Fibroblast of the aortic adventitia (primary cell): ENCODE measurements at regions not wholly inside any gene's neighbourhood (a gene's known extent, or its start where the extent isn't known, plus 50 kb on each side); places are given as distances from the start of the nearest gene placed in this dataset.

Experiments
- DNase-seq: peaks from one replicate; pipeline ENCODE4 v3.0.0-alpha.2; 2010; ENCODE audit warnings: low read depth
- H3K4me3 ChIP-seq: 2 replicates; pipeline ENCODE4 v1.5.1; 2011; ENCODE audit warnings: low read depth, mild to moderate bottlenecking, control low read depth, low read length, moderate library complexity
- TF ChIP-seq, protein P1 (sequence below): IDR thresholded peaks from 2 replicates; pipeline ENCODE4 v1.5.1; 2011; ENCODE audit warnings: mild to moderate bottlenecking, low read length, control low read depth, inconsistent platforms; ENCODE audit not compliant: insufficient read depth

DNA sequence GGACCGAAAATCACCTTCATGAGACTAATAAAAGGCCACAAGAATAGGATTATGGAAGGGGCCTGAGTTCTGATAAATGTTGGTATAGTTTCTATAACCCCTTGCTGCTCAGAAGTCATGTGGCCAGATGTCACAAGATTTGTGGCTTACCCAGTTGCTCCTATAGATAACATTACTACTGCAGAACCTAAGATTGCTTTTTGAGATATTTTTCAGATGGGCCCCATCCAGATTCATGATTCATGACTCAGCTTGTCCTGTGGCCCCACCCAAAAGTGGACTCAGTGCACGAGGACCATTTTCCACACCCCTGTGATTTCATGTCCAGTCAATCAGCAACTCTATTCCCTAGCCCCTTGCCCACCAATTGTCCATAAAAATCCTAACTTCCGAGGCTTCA lies 209.0 kb downstream of the ACTR3B start:
- TF ChIP-seq, protein P1, sequence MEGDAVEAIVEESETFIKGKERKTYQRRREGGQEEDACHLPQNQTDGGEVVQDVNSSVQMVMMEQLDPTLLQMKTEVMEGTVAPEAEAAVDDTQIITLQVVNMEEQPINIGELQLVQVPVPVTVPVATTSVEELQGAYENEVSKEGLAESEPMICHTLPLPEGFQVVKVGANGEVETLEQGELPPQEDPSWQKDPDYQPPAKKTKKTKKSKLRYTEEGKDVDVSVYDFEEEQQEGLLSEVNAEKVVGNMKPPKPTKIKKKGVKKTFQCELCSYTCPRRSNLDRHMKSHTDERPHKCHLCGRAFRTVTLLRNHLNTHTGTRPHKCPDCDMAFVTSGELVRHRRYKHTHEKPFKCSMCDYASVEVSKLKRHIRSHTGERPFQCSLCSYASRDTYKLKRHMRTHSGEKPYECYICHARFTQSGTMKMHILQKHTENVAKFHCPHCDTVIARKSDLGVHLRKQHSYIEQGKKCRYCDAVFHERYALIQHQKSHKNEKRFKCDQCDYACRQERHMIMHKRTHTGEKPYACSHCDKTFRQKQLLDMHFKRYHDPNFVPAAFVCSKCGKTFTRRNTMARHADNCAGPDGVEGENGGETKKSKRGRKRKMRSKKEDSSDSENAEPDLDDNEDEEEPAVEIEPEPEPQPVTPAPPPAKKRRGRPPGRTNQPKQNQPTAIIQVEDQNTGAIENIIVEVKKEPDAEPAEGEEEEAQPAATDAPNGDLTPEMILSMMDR: no peak
- no peak overlapping the region for H3K4me3 ChIP-seq
- no peak for DNase-seq

DNA sequence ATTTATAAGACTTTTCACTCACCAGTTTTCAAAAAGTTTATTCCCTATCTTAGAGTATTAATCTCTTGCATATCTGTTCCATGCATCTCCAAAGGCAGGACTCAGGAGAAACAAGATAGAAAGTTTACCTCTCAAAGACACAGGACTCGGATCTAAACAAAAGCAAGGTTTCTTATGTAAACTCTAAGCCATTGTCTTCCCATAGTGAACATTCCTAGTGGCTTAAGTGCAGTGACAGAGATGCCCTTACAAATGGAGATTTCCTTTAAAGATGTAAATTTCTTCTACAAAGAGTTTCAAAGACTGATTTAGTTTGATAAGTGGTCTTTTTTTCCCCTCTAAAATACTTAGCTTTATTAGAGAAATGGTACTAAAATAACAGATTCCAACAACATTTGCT lies 209.8 kb downstream of the ACTR3B start:
- TF ChIP-seq, protein P1: no peak
- no peak for DNase-seq
- H3K4me3 ChIP-seq: no peak overlapping the region

DNA sequence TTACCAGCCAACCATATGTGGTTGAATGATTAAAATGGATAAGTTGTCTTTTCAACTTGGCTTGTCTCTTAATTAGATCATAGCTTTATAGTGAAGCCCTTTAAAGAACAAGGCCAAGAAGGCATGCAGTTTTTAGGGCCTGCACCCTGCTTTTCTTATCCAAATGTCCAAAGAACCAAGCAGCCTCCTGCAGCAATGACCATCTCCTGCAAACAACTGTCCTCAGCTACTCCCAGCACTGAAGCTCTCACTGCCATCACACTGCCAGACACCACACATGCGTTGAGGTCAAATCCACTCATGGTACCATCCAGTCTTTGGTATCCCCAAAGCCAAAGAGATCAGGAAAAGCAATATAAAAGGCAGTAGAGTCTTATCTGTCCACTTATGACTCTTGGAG lies 210.3 kb downstream of the ACTR3B start:
- no peak for DNase-seq
- TF ChIP-seq, protein P1: no peak
- no peak overlapping the region for H3K4me3 ChIP-seq

DNA sequence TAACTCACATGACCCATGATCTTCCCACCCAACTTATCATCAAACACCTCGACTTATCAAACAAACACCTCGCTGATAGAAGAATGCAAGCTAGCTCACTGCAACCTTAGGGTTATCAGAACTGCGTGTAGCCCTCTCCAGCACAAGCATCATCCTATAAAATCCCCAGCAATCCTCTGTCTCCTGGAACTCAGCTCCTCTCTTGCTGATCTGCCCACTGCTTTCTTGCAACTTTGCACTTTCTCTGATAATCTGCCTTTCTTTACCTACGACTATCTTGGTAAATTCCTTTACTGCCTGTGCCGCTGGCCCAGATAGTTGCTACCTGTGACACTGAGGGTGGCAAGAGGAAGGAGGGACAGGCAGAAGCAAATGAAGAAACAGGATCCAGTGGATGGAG lies 210.9 kb downstream of the ACTR3B start:
- TF ChIP-seq, protein P1: no peak
- DNase-seq: no peak
- no peak overlapping the region for H3K4me3 ChIP-seq

DNA sequence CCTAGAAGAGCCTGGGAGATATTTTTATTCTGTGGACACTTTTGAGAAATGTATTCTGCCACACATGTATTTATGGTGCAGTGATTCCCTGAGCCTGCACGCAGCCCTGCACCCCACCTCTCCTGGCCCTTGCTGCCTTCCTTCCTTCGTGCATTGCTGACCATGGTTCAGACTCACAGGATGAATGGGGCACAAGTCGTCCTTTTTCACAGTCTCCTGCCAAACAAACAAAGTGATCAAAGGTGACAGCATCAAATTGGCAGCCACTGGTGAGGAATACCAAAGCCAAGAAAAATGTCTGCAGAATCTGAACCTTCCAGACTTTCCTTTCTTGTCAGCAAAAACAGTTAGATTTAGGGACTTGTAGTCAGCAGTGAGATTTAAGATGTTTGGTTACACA lies 215.0 kb downstream of the ACTR3B start:
- H3K4me3 ChIP-seq: no peak overlapping the region
- DNase-seq: no peak
- TF ChIP-seq, protein P1: no peak

DNA sequence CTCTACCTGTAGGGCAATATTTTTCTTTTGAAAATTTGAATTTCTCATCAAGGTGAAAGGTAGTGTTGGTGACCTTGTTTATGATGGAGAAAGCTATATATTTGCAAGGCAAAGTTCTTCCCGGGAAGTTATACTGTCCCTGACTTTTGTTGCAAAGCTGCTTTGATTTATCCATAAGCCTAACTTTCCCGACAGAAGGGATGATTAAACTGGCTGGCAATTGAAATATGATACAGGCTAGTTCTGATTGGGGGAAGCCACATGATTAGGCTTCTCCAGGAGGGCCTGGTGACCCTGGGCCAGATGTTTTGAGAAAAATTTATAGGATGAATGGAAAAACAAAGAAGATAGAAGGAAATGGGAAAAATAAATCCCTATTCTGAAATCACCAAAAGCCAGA lies 215.5 kb downstream of the ACTR3B start:
- no peak overlapping the region for H3K4me3 ChIP-seq
- no peak for DNase-seq
- TF ChIP-seq, protein P1: no peak

DNA sequence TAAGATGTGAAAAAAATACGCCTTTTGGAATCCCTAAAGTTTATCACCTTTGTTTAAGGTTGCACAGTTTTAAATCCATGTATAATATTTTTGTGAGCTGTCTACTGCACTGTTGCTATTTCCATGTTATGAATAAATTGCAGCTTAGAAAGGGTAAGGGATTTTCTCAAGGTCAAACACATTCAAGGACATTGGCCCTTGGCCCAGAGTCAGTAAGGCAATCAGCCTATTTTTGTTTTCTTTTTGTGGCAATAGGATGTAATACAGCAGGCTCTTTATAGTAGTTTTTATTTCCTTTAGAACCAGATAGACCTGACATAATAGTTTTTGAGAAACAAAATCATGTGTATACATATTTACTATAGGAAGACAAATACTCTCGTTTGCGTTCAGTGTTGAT lies 219.8 kb downstream of the ACTR3B start:
- DNase-seq: no peak

More for the DNA sequence above, 219.8 kb downstream of the ACTR3B start:
- TF ChIP-seq, protein P1: no peak
- H3K4me3 ChIP-seq: no peak overlapping the region
